Cardiac fibroblast (primary cell): ENCODE measurements at regions not wholly inside any gene's neighbourhood (a gene's known extent, or its start where the extent isn't known, plus 50 kb on each side); places are given as distances from the start of the nearest gene placed in this dataset.

Experiments
- DNase-seq, 2 donors: peaks; one replicate each; pipeline versions ENCODE4 v3.0.0 to v3.0.0-alpha.2; 2010; ENCODE audit warnings: low read depth in 2 of 2
- H3K4me3 ChIP-seq, 2 donors: replicated peaks in 1 of 2; 1 replicate in 1 of 2; 2 replicates in 1 of 2; pipeline ENCODE4 v1.5.1; 2011; ENCODE audit warnings: low read depth in 2 of 2, low read length in 2 of 2, mild to moderate bottlenecking in 2 of 2, moderate library complexity in 1 of 2
- TF ChIP-seq, protein P1 (sequence below): IDR thresholded peaks from one replicate; pipeline ENCODE4 v1.5.1; 2011; ENCODE audit warnings: low read depth, mild to moderate bottlenecking, low read length, inconsistent platforms

DNA sequence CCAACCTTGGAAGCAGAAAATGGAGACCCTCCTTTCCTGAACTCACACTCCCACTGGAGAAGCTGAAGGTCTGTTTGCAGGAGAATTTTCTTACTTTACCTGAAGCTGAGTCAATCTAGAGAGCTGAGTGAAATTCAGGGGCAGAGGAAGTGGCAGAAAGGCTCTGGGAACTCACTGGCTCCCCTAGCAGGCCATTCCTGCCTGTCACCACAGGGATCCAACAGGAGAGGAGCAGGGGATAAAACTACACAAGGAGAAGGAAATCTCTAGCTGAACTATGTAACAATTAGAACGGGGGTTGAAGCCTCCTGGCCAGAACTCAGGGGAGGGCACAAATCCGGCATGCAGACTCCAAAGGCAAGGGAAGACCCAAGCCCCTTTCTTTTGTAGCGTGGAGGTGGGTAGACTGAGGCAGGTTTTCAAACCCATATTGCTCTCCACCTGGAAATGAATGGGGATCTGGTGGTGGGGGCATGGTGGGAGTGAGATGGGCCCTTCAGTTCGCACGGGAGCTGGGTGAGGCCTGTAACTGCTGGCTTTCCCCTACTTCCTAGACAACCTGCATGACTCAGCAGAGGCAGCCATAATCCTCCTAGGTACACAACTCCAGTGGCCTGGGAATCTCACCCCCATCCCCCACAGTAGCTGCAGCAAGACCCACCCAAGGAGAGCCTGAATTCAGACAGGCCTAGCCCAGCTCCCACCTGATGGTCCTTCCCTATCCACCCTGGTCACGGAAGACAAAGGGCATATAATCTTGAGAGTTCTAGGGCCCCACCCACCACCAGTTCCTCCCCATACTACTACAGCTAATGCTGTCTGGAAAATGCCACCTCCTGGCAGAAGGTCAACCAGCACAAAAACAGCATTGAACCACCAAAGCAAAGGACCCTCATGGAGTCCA, 158.1 kb downstream of the LTN1 start:
- no peak for DNase-seq

DNA sequence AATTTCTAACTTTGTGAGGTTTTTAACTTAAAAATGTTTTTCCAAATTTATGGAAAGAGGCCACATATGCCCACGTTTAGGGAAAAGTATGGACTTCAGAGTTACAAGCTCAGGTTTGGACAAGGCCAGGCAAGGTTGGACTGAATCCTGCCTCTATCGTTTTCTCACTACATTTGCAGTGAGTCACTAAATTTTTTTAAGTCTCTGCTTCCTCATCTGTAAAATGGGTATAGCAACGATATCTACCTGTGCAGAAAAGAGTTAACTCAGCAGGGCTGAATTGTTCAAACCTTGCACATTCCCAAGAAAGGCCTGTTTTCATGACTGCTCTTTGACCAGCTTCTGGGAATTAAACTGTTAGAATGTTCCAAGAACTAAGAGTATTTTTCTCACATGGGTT, 159.1 kb downstream of the LTN1 start:
- no peak for DNase-seq
- no peak overlapping the region for H3K4me3 ChIP-seq
- TF ChIP-seq, protein P1, sequence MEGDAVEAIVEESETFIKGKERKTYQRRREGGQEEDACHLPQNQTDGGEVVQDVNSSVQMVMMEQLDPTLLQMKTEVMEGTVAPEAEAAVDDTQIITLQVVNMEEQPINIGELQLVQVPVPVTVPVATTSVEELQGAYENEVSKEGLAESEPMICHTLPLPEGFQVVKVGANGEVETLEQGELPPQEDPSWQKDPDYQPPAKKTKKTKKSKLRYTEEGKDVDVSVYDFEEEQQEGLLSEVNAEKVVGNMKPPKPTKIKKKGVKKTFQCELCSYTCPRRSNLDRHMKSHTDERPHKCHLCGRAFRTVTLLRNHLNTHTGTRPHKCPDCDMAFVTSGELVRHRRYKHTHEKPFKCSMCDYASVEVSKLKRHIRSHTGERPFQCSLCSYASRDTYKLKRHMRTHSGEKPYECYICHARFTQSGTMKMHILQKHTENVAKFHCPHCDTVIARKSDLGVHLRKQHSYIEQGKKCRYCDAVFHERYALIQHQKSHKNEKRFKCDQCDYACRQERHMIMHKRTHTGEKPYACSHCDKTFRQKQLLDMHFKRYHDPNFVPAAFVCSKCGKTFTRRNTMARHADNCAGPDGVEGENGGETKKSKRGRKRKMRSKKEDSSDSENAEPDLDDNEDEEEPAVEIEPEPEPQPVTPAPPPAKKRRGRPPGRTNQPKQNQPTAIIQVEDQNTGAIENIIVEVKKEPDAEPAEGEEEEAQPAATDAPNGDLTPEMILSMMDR = no peak

More for the DNA sequence above, 158.1 kb downstream of the LTN1 start:
- TF ChIP-seq, protein P1 = no peak
- no peak overlapping the region for H3K4me3 ChIP-seq

DNA sequence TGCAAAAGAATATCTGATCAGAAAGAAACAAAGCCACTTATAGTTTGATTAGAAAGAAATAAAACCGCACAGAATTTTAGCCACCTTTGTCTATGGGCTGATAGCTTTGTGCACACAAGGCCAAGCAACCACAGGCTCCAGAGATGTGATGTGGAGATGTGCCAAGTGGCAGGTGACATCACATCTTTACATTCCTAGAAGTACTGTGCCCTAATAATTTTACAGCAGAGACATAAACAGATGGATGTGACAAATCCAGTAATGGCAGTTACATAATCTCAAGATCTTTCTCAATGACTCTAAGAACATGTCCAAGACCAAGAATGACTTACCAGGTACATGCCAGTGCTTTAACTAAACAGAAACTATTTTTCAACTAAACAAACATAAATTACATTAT, 159.5 kb downstream of the LTN1 start:
- TF ChIP-seq, protein P1 = no peak
- peak in 1 of 2 donors; percentile 9 for DNase-seq
- no peak overlapping the region for H3K4me3 ChIP-seq

DNA sequence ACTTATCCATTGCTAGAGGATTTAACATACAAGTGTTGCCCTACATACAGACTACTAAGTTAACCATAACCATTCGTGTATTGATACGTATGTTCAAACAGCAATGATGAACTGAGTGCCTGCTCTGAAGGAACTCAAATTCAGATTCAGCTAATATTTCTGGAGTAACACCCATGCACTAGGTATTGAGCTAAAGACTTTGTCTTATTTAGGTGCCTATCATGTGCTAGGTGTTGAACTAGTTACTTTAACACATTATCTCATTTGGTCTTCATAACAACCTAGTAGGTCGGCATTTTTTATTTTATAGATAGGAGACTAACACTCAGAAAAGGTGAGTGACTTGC, 160.0 kb downstream of the LTN1 start:
- no peak overlapping the region for H3K4me3 ChIP-seq
- TF ChIP-seq, protein P1 = no peak
- no peak for DNase-seq

DNA sequence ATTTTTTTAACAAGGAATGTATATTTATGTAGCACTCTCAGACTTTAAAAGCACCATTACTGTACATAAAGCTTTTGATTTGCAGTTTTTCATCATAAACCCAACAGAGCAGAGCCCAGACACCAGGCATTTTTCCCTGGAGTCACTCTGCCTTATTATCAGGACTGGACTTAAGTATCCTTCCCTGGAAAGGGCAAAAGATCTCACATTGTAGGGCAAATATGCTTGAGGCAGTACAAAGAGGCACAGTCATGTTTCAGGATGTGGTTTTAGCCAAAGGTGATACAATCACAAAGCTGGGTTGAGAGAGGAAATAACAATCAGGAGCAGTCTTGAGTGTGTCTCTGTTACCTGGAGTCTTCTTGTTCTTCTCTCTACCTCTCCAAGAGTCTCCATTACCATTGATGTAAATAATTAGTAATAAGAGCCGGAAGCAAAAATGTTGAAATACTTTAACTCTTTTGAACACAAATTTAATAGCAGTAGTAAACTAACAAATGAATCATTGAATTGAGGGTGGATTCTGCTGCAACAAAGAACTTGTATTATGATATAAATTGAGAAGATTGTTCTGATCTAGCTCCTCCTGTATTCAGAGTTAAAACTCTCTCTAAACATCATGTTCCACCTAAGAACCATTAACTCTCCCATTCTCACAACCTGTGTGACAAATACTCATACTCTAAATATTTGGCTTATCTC, 160.5 kb downstream of the LTN1 start:
- no peak overlapping the region for H3K4me3 ChIP-seq

DNA sequence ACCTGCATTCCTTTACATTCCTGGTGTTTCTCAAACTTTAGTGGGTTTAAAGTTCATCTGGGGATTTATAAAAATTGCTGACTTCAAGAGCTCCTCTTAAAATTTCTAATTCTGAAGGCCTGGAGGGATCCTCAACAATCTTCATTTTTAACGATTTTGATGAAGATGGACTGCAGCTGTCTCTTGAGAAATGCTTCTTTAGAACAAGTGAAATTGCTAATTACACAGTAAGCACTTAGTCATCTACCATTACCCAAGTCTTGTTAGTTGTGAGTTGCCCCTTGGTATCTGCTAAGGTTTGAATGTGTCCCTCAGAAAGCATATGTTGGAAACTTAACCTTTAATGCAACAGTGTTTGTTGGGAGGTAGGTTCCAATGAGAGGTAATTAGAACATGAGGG, 163.7 kb downstream of the LTN1 start:
- TF ChIP-seq, protein P1 = no peak
- no peak overlapping the region for H3K4me3 ChIP-seq
- DNase-seq = no peak

More for the DNA sequence above, 160.5 kb downstream of the LTN1 start:
- TF ChIP-seq, protein P1 = no peak
- DNase-seq = peak; percentile 20 to 50
